DOHH2 (cell line): ENCODE measurements at regions not wholly inside any gene's neighbourhood (a gene's known extent, or its start where the extent isn't known, plus 50 kb on each side); places are given as distances from the start of the nearest gene placed in this dataset.

Experiments
- H3F3A ChIP-seq: fragments of 200-600 bp; sonication (generic), shearing (Covaris generic); 2 replicates; pipeline ENCODE4 v1.6.0; 2016; ENCODE audit warnings: antibody characterized with exemption, mild to moderate bottlenecking; ENCODE audit not compliant: control insufficient read depth, insufficient read depth
- H3K27ac ChIP-seq: fragments of 200-600 bp; sonication (generic); 2 replicates; pipeline ENCODE4 v1.5.1; 2014; ENCODE audit warnings: low read depth, mild to moderate bottlenecking, low read length, moderate library complexity
- H3K27me3 ChIP-seq: fragments of 200-600 bp; sonication (generic); 2 replicates; pipeline ENCODE4 v1.6.1; 2014; ENCODE audit warnings: mild to moderate bottlenecking, low read length, mixed read lengths; ENCODE audit not compliant: control insufficient read depth
- H3K36me3 ChIP-seq: fragments of 200-600 bp; sonication (generic); 2 replicates; pipeline ENCODE4 v1.6.1; 2014; ENCODE audit warnings: mild to moderate bottlenecking, low read length, moderate library complexity, mixed read lengths; ENCODE audit not compliant: control insufficient read depth
- H3K4me1 ChIP-seq: fragments of 200-600 bp; sonication (generic); 2 replicates; pipeline ENCODE4 v1.6.1; 2014; ENCODE audit warnings: mild to moderate bottlenecking, low read length, mixed read lengths; ENCODE audit not compliant: control insufficient read depth
- H3K4me2 ChIP-seq: fragments of 200-600 bp; sonication (generic); 2 replicates; pipeline ENCODE4 v1.6.0; 2014; ENCODE audit warnings: mild to moderate bottlenecking, low read length, moderate library complexity
- H3K4me3 ChIP-seq: fragments of 200-600 bp; sonication (generic); 2 replicates; pipeline ENCODE4 v1.5.1; 2014; ENCODE audit warnings: mild to moderate bottlenecking, low read length, mixed read lengths
- H3K79me2 ChIP-seq: fragments of 200-600 bp; sonication (generic); 2 replicates; pipeline ENCODE4 v1.6.1; 2014; ENCODE audit warnings: mild to moderate bottlenecking, low read length, mixed read lengths; ENCODE audit not compliant: control insufficient read depth
- H3K9me2 ChIP-seq: fragments of 200-600 bp; sonication (generic); replicated peaks from 2 replicates; pipeline ENCODE4 v1.6.1; 2014; ENCODE audit warnings: mild to moderate bottlenecking, low read length, mixed read lengths; ENCODE audit not compliant: control insufficient read depth
- H3K9me3 ChIP-seq: fragments of 200-600 bp; sonication (generic); 2 replicates; pipeline ENCODE4 v1.6.1; 2014; ENCODE audit warnings: antibody characterized with exemption, low read length, mixed read lengths; ENCODE audit not compliant: control insufficient read depth, insufficient read depth
- H4K20me1 ChIP-seq: fragments of 200-600 bp; sonication (generic); 2 replicates; pipeline ENCODE4 v1.6.0; 2014; ENCODE audit warnings: low read depth, mild to moderate bottlenecking, antibody characterized with exemption, low read length, moderate library complexity; ENCODE audit not compliant: control insufficient read depth, insufficient read depth
- EZH2phosphoT487 ChIP-seq: fragments of 200-600 bp; sonication (generic); IDR thresholded peaks from 2 replicates; pipeline ENCODE4 v1.6.1; 2017; ENCODE audit warnings: borderline replicate concordance, mild to moderate bottlenecking, antibody characterized with exemption, low read length, moderate library complexity, mixed read lengths
- TF ChIP-seq, protein P1 (sequence below): fragments of 200-600 bp; sonication (generic); IDR thresholded peaks from one replicate; pipeline ENCODE4 v1.5.1; 2014; ENCODE audit warnings: antibody characterized with exemption, mild to moderate bottlenecking, low read depth, low read length; ENCODE audit not compliant: poor library complexity, severe bottlenecking

DNA sequence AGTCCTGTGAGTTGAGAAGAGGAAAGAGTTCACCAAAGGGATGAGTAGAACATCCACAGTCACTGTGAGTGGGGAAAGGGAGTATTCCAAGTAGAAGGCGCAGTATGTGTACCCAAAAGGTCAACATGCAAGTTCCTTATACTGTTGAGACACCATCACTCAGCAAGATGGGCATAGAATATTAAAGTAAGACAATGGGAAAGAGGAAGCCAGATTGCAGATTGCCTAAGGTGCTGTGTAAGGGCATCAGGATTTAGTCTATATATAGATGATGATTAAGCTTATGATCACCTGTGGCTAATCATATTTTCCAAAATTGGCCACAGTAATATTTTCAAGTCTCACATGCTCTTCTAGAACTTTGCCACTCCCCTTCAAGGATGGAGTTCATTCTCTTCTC, 120.1 kb upstream of the CAMK1G start:
- H3K4me2 ChIP-seq: no peak overlapping the region
- H3K9me2 ChIP-seq: no peaks in the 10 kb centered on the region
- no peaks in the 10 kb centered on the region for H3K36me3 ChIP-seq
- H3F3A ChIP-seq: no peaks in the 10 kb centered on the region
- no peak overlapping the region for H3K27ac ChIP-seq
- H3K27me3 ChIP-seq: no peaks in the 10 kb centered on the region
- H3K4me3 ChIP-seq: no peak overlapping the region
- H3K4me1 ChIP-seq: no peaks in the 10 kb centered on the region
- H3K79me2 ChIP-seq: no peaks in the 10 kb centered on the region
- no peak for TF ChIP-seq EZH2phosphoT487
- TF ChIP-seq, protein P1, sequence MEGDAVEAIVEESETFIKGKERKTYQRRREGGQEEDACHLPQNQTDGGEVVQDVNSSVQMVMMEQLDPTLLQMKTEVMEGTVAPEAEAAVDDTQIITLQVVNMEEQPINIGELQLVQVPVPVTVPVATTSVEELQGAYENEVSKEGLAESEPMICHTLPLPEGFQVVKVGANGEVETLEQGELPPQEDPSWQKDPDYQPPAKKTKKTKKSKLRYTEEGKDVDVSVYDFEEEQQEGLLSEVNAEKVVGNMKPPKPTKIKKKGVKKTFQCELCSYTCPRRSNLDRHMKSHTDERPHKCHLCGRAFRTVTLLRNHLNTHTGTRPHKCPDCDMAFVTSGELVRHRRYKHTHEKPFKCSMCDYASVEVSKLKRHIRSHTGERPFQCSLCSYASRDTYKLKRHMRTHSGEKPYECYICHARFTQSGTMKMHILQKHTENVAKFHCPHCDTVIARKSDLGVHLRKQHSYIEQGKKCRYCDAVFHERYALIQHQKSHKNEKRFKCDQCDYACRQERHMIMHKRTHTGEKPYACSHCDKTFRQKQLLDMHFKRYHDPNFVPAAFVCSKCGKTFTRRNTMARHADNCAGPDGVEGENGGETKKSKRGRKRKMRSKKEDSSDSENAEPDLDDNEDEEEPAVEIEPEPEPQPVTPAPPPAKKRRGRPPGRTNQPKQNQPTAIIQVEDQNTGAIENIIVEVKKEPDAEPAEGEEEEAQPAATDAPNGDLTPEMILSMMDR: no peak
- no peaks in the 10 kb centered on the region for H4K20me1 ChIP-seq
- H3K9me3 ChIP-seq: peaks cover 4% of the 10 kb centered on the region; the same call in 1 of the 2 replicates

GRCh38 chr1:209473025-209473424, 110.5 kb upstream of the CAMK1G start:
- H4K20me1 ChIP-seq: no peaks in the 10 kb centered on the region
- no peak for TF ChIP-seq EZH2phosphoT487
- TF ChIP-seq, protein P1: no peak
- no peaks in the 10 kb centered on the region for H3K9me3 ChIP-seq
- no peaks in the 10 kb centered on the region for H3K4me1 ChIP-seq
- H3K79me2 ChIP-seq: no peaks in the 10 kb centered on the region
- H3K4me2 ChIP-seq: no peak overlapping the region
- H3K27ac ChIP-seq: no peak overlapping the region
- H3K27me3 ChIP-seq: no peaks in the 10 kb centered on the region
- no peaks in the 10 kb centered on the region for H3K36me3 ChIP-seq
- no peaks in the 10 kb centered on the region for H3K9me2 ChIP-seq
- no peaks in the 10 kb centered on the region for H3F3A ChIP-seq
- H3K4me3 ChIP-seq: no peak overlapping the region

GRCh38 chr1:209480345-209480744, 103.2 kb upstream of the CAMK1G start:
- no peak for TF ChIP-seq EZH2phosphoT487
- TF ChIP-seq, protein P1: no peak
- Histone ChIP-seq H3K9me2 (no peaks in the 10 kb centered on the region; the same call in 1 of the 2 replicates), H4K20me1 (no peaks in the 10 kb centered on the region), H3K4me1 (no peaks in the 10 kb centered on the region), H3K27ac (no peak overlapping the region), H3K4me3 (no peak overlapping the region), H3F3A (no peaks in the 10 kb centered on the region), H3K9me3 (no peaks in the 10 kb centered on the region), H3K36me3 (no peaks in the 10 kb centered on the region), H3K4me2 (no peak overlapping the region), H3K79me2 (no peaks in the 10 kb centered on the region), H3K27me3 (no peaks in the 10 kb centered on the region)
